Prostate gland (tissue), 2 donors: ENCODE measurements at regions not wholly inside any gene's neighbourhood (a gene's known extent, or its start where the extent isn't known, plus 50 kb on each side); places are given as distances from the start of the nearest gene placed in this dataset.
"Not testable (repeated sequence)": the region's sequence is repeated elsewhere in the genome, so short reads cannot be mapped to it uniquely, and the experiment has no call there.

Source experiments
- POLR2AphosphoS5 ChIP-seq: sonication (generic); formaldehyde crosslinking; IDR thresholded peaks from one replicate; pipeline ENCODE4 v1.6.1; 2017; ENCODE audit warnings: antibody characterized with exemption
- TF ChIP-seq, protein P1 (sequence below), 4 experiments: fragments of 200-600 bp in 2 of 4; fragments of 450-650 bp in 2 of 4; sonication (generic) in 2 of 4; IDR thresholded peaks; 1 replicate in 3 of 4; 2 replicates in 1 of 4; pipeline ENCODE4 v1.5.1; 2016 to 2019; ENCODE audit warnings: antibody characterized with exemption in 4 of 4, mild to moderate bottlenecking in 2 of 4, moderate library complexity in 2 of 4

GRCh38 chr2:111299635-111300034, 178.9 kb downstream of the BCL2L11 start:
- TF ChIP-seq POLR2AphosphoS5, result not testable (repeated sequence)
- TF ChIP-seq, protein P1, sequence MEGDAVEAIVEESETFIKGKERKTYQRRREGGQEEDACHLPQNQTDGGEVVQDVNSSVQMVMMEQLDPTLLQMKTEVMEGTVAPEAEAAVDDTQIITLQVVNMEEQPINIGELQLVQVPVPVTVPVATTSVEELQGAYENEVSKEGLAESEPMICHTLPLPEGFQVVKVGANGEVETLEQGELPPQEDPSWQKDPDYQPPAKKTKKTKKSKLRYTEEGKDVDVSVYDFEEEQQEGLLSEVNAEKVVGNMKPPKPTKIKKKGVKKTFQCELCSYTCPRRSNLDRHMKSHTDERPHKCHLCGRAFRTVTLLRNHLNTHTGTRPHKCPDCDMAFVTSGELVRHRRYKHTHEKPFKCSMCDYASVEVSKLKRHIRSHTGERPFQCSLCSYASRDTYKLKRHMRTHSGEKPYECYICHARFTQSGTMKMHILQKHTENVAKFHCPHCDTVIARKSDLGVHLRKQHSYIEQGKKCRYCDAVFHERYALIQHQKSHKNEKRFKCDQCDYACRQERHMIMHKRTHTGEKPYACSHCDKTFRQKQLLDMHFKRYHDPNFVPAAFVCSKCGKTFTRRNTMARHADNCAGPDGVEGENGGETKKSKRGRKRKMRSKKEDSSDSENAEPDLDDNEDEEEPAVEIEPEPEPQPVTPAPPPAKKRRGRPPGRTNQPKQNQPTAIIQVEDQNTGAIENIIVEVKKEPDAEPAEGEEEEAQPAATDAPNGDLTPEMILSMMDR (IDR thresholded peaks at IDR 0.05), result not testable (repeated sequence)
